HEK293 (cell line): ENCODE measurements at regions not wholly inside any gene's neighbourhood (a gene's known extent, or its start where the extent isn't known, plus 50 kb on each side); places are given as distances from the start of the nearest gene placed in this dataset.

Source experiments
- MEIS1 ChIP-seq: sonication (generic); formaldehyde crosslinking; IDR thresholded peaks from 2 replicates; pipeline ENCODE4 v1.8.1; 2022; ENCODE audit warnings: missing genetic modification reagents, mild to moderate bottlenecking, borderline replicate concordance
- SP2 ChIP-seq: fragments of 450-650 bp; formaldehyde crosslinking; IDR thresholded peaks from 2 replicates; pipeline ENCODE4 v1.5.1; 2016; ENCODE audit warnings: missing biosample characterization, missing genetic modification characterization
- SP7 ChIP-seq: fragments of 450-650 bp; formaldehyde crosslinking; IDR thresholded peaks from 2 replicates; pipeline ENCODE4 v1.5.1; 2016; ENCODE audit warnings: missing biosample characterization, missing genetic modification characterization
- ZNF138 ChIP-seq: fragments of 450-650 bp; formaldehyde crosslinking; IDR thresholded peaks from 2 replicates; pipeline ENCODE4 v1.5.1; 2016; ENCODE audit warnings: missing biosample characterization, missing genetic modification characterization, borderline replicate concordance
- ZNF610 ChIP-seq: fragments of 450-650 bp; formaldehyde crosslinking; IDR thresholded peaks from 2 replicates; pipeline ENCODE4 v1.5.1; 2016; ENCODE audit warnings: missing biosample characterization, missing genetic modification characterization, borderline replicate concordance
- ZNF76 ChIP-seq: fragments of 450-650 bp; formaldehyde crosslinking; IDR thresholded peaks from 2 replicates; pipeline ENCODE4; 2016; ENCODE audit warnings: low read depth, missing biosample characterization, missing genetic modification characterization, borderline replicate concordance
- TF ChIP-seq, protein P1 (sequence below): fragments of 450-650 bp; formaldehyde crosslinking; IDR thresholded peaks from 2 replicates; pipeline ENCODE4 v1.5.1; 2016; ENCODE audit warnings: missing biosample characterization, missing genetic modification characterization
- TF ChIP-seq, protein P2 (sequence below): fragments of 450-650 bp; formaldehyde crosslinking; conservative IDR thresholded peaks from 2 replicates; pipeline ENCODE4 v1.5.1; 2016; ENCODE audit warnings: low read depth, missing biosample characterization, missing genetic modification characterization

DNA sequence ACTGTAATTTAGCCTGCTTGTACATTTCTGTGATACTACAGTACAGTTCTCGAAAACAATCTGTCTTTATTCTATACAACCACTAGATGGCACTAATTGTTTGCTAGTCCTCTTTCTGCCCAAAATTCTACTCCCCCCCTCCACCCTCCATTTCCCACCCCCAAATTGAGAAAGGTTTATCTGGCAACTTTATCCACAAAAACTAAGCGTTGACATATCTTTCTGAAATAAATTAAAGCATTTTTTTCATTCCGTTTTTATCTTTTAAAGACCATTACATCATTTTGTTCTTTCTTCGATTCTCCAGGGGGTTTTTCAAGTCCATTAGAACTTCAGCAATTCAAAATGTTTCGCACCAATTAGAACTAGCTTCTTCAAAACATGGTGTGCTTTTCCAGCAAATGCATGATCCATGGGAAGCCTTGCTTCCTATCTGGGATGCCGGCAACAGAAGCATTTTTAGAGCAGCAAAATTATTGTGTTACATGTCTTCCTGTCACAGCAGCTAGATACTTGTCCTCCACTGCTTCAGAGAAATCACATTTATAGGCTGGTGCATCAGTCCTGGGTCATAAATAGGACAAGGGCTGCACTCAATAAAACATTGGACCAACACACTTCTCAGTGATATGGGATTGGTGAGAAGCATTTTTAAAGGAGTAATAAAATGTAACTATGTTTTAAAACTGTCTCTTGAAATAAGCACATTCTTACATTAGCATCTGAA, 241.3 kb downstream of the PAX3 start:
- no peak for TF ChIP-seq ZNF76
- TF ChIP-seq ZNF610 (tag by site-specific recombination): no peak
- TF ChIP-seq SP2 (tag by site-specific recombination): no peak
- TF ChIP-seq, protein P1, sequence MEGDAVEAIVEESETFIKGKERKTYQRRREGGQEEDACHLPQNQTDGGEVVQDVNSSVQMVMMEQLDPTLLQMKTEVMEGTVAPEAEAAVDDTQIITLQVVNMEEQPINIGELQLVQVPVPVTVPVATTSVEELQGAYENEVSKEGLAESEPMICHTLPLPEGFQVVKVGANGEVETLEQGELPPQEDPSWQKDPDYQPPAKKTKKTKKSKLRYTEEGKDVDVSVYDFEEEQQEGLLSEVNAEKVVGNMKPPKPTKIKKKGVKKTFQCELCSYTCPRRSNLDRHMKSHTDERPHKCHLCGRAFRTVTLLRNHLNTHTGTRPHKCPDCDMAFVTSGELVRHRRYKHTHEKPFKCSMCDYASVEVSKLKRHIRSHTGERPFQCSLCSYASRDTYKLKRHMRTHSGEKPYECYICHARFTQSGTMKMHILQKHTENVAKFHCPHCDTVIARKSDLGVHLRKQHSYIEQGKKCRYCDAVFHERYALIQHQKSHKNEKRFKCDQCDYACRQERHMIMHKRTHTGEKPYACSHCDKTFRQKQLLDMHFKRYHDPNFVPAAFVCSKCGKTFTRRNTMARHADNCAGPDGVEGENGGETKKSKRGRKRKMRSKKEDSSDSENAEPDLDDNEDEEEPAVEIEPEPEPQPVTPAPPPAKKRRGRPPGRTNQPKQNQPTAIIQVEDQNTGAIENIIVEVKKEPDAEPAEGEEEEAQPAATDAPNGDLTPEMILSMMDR: peak; percentile 79; the same call in 1 of the 2 replicates
- TF ChIP-seq, protein P2, sequence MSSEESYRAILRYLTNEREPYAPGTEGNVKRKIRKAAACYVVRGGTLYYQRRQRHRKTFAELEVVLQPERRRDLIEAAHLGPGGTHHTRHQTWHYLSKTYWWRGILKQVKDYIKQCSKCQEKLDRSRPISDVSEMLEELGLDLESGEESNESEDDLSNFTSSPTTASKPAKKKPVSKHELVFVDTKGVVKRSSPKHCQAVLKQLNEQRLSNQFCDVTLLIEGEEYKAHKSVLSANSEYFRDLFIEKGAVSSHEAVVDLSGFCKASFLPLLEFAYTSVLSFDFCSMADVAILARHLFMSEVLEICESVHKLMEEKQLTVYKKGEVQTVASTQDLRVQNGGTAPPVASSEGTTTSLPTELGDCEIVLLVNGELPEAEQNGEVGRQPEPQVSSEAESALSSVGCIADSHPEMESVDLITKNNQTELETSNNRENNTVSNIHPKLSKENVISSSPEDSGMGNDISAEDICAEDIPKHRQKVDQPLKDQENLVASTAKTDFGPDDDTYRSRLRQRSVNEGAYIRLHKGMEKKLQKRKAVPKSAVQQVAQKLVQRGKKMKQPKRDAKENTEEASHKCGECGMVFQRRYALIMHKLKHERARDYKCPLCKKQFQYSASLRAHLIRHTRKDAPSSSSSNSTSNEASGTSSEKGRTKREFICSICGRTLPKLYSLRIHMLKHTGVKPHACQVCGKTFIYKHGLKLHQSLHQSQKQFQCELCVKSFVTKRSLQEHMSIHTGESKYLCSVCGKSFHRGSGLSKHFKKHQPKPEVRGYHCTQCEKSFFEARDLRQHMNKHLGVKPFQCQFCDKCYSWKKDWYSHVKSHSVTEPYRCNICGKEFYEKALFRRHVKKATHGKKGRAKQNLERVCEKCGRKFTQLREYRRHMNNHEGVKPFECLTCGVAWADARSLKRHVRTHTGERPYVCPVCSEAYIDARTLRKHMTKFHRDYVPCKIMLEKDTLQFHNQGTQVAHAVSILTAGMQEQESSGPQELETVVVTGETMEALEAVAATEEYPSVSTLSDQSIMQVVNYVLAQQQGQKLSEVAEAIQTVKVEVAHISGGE (tag by site-specific recombination): no peak
- no peak for TF ChIP-seq ZNF138 (tag by site-specific recombination)
- TF ChIP-seq SP7 (tag by site-specific recombination): no peak
- TF ChIP-seq MEIS1: no peak
